Peyer's patch (tissue), 4 donors: ENCODE measurements at regions not wholly inside any gene's neighbourhood (a gene's known extent, or its start where the extent isn't known, plus 50 kb on each side); places are given as distances from the start of the nearest gene placed in this dataset.

ENCODE experiments used
- DNase-seq, 3 donors: peaks; one replicate each; pipeline ENCODE4 v3.0.0-alpha.2; 2017 to 2019
- H3K27ac ChIP-seq, 4 donors: fragments of 200-600 bp; sonication (generic); one replicate each; pipeline ENCODE4 v1.5.1; 2016 to 2019
- H3K27me3 ChIP-seq, 2 donors: fragments of 200-600 bp; sonication (generic); one replicate each; pipeline ENCODE4 v1.5.1; 2019
- H3K36me3 ChIP-seq, 3 donors: fragments of 200-600 bp; sonication (generic); one replicate each; pipeline ENCODE4 v1.5.1; 2016 to 2019
- H3K4me1 ChIP-seq, 4 donors: fragments of 200-600 bp; sonication (generic); one replicate each; pipeline ENCODE4 v1.5.1; 2016 to 2019
- H3K4me3 ChIP-seq, 4 donors: fragments of 200-600 bp; sonication (generic); 1 replicate in 3 of 4; 2 replicates in 1 of 4; pipeline ENCODE4 v1.5.1; 2016 to 2019; ENCODE audit warnings: mild to moderate bottlenecking in 1 of 4
- H3K9me3 ChIP-seq, 4 donors: fragments of 200-600 bp; sonication (generic); one replicate each; pipeline ENCODE4 v1.5.1; 2016 to 2019; ENCODE audit warnings: mild to moderate bottlenecking in 1 of 4
- POLR2A ChIP-seq, 2 donors: fragments of 450-650 bp; IDR thresholded peaks; one replicate each; pipeline ENCODE4 v1.5.1; 2017; ENCODE audit warnings: antibody characterized with exemption in 2 of 2, mild to moderate bottlenecking in 2 of 2, moderate library complexity in 2 of 2
- TF ChIP-seq, protein P1 (sequence below), 6 experiments: fragments of 450-650 bp in 4 of 6; fragments of 200-600 bp in 2 of 6; sonication (generic) in 1 of 6; IDR thresholded peaks; one replicate each; pipeline ENCODE4 v1.5.1; 2017 to 2019; ENCODE audit warnings: antibody characterized with exemption in 6 of 6, mild to moderate bottlenecking in 3 of 6, moderate library complexity in 1 of 6

DNA sequence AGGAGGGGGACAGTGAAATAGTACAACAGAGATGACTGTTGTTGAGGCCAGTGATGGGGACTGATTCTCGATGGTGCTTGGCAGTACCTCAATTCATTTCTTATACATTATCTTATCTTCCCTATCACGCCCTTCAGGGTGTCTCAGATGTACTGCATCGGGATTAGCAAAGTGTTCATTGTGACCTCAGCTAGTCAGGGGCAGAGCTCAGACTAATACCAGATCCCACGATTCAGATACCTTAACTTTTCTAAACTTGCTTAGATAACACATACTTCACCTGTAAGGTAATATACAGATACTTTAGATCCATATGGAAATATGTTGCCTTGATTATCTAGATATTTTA is 720.6 kb downstream of the EFNB2 start:
- no peak for DNase-seq
- Histone ChIP-seq H3K36me3 (no peaks in the 10 kb centered on the region), H3K4me1 (no peaks in the 10 kb centered on the region), H3K27me3 (no peaks in the 10 kb centered on the region), H3K9me3 (no peaks in the 10 kb centered on the region), H3K27ac (no peak overlapping the region), H3K4me3 (no peak overlapping the region)
- TF ChIP-seq POLR2A (IDR thresholded peaks at IDR 0.05), result no peak
- TF ChIP-seq, protein P1, sequence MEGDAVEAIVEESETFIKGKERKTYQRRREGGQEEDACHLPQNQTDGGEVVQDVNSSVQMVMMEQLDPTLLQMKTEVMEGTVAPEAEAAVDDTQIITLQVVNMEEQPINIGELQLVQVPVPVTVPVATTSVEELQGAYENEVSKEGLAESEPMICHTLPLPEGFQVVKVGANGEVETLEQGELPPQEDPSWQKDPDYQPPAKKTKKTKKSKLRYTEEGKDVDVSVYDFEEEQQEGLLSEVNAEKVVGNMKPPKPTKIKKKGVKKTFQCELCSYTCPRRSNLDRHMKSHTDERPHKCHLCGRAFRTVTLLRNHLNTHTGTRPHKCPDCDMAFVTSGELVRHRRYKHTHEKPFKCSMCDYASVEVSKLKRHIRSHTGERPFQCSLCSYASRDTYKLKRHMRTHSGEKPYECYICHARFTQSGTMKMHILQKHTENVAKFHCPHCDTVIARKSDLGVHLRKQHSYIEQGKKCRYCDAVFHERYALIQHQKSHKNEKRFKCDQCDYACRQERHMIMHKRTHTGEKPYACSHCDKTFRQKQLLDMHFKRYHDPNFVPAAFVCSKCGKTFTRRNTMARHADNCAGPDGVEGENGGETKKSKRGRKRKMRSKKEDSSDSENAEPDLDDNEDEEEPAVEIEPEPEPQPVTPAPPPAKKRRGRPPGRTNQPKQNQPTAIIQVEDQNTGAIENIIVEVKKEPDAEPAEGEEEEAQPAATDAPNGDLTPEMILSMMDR (IDR thresholded peaks at IDR 0.05), result no peak

DNA sequence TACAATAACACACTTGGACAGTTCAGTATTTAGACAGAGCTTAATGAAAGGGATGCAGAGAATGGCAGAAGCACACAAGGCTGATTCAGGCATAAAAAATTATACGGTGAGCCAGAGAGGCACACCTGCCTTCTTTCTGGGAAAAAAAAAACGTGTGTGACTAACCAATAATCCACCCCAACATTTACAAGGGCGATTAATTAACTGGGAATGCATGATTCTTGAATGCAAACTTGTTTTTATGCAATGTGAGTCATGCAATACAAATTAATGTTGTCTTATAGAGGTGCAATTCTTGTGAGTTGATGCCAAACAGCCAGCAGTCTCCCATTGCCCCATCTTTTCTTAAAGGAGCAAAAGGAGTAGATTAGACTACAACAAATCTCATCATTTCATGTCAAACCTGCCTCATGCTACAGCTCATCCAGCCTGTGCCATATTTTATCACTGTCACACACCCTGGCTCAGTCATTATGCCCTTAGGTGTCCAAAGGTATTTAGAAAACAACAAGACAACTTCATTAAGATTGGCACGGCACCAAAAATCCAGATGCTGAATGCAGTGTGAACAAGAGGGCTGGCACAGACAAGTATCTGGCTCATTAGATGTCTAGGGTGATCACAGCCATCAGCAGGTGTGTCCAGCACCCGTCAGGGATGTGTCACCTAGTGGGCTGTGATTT is 721.1 kb downstream of the EFNB2 start:
- no peak overlapping the region for H3K27ac ChIP-seq
- H3K4me1 ChIP-seq, result no peaks in the 10 kb centered on the region
- TF ChIP-seq, protein P1 (IDR thresholded peaks at IDR 0.05), result no peak
- TF ChIP-seq POLR2A (IDR thresholded peaks at IDR 0.05), result no peak
- no peak overlapping the region for H3K4me3 ChIP-seq
- H3K27me3 ChIP-seq, result no peaks in the 10 kb centered on the region
- H3K36me3 ChIP-seq, result no peaks in the 10 kb centered on the region
- H3K9me3 ChIP-seq, result no peaks in the 10 kb centered on the region
- no peak for DNase-seq

DNA sequence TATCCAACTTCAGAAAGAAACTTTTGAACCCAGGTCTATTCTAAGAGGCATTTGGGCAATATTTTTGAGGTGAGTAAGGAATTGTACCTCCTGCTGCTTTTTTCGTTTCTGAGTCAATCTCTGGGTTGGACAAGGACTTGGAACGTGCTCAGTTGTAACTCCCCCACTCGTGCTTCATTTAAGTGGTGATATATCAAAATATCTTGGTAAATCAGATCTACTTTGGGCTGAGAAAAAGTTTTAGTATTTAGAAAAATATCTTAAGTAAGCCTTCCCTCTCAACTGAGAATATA is 728.9 kb downstream of the EFNB2 start:
- TF ChIP-seq POLR2A (IDR thresholded peaks at IDR 0.05), result no peak
- H3K4me1 ChIP-seq, result no peaks in the 10 kb centered on the region
- no peak overlapping the region for H3K27ac ChIP-seq
- no peak for DNase-seq
- no peaks in the 10 kb centered on the region for H3K36me3 ChIP-seq
- H3K9me3 ChIP-seq, result no peaks in the 10 kb centered on the region
- no peak overlapping the region for H3K4me3 ChIP-seq
- H3K27me3 ChIP-seq, result no peaks in the 10 kb centered on the region

DNA sequence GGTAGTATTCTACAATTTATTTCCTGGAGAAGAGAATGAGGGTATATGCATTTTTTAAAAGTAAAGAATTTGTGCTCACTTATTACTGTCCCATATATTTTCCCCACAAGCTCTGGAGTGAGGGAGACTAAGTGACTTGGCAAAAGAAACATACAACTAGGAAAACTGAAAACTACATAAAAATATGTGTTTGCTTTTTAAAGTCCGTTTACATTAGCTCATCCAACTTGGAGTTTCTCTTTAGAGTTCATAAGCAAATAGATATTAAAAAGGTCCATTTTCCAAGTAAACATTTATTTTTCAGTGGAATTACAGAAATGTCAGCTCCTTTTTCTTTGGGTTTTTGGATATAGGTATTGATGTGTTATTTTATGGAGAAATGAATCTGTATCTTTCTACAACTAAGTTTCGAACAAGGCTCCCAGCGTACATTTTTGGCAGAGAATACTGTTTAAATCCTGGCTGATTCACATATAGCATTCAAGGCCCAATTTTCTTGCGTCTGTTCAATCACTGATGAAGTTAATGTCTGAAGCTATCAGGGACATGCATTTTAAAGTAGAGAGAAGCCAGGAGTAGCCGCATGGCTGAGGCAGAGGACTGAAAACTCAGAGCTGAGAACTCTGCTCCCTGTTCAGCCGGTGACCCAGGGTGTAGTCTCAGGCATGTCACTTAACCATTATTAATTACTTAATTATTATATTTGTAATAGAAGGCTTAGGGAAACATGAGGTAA is 729.4 kb downstream of the EFNB2 start:
- Histone ChIP-seq H3K9me3 (no peaks in the 10 kb centered on the region), H3K27ac (no peak overlapping the region), H3K4me3 (no peak overlapping the region), H3K27me3 (no peaks in the 10 kb centered on the region), H3K4me1 (no peaks in the 10 kb centered on the region), H3K36me3 (no peaks in the 10 kb centered on the region)
- DNase-seq, result no peak
- no peak for TF ChIP-seq POLR2A (IDR thresholded peaks at IDR 0.05)
- TF ChIP-seq, protein P1 (IDR thresholded peaks at IDR 0.05), result no peak

DNA sequence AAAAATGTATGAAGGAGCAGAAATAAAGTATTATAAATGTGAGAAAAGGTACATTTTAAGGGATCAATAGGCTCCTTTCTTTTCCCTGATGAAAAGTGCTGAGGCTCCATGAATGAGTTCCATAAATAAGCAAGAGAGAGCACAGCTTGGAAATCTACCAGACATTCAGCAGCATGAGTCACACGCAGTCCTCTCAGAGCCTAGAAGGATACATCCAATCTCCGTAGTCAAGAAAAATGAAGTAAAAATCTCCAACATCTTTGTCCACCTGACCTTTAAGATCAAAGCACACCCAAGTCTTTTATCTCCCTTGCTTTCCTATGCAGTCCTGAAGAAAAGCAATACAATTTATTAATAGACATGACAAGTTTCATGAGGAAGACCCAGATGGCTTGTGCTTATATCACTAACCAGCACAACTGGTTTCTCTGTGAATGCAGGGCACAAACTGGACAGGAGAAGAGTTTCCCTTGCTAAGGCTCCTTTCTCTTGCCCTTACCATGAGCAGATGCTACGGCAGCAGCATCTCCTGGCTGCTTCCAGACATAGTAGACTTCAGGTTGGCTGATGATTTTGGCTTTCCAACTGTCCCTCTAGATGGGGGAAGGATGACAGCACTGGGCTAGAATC is 730.8 kb downstream of the EFNB2 start:
- H3K36me3 ChIP-seq, result no peaks in the 10 kb centered on the region
- H3K27ac ChIP-seq, result no peak overlapping the region
- no peaks in the 10 kb centered on the region for H3K27me3 ChIP-seq
- no peak for DNase-seq
- H3K9me3 ChIP-seq, result no peaks in the 10 kb centered on the region
- no peaks in the 10 kb centered on the region for H3K4me1 ChIP-seq
- TF ChIP-seq, protein P1 (IDR thresholded peaks at IDR 0.05), result no peak
- TF ChIP-seq POLR2A (IDR thresholded peaks at IDR 0.05), result no peak
- H3K4me3 ChIP-seq, result no peak overlapping the region

DNA sequence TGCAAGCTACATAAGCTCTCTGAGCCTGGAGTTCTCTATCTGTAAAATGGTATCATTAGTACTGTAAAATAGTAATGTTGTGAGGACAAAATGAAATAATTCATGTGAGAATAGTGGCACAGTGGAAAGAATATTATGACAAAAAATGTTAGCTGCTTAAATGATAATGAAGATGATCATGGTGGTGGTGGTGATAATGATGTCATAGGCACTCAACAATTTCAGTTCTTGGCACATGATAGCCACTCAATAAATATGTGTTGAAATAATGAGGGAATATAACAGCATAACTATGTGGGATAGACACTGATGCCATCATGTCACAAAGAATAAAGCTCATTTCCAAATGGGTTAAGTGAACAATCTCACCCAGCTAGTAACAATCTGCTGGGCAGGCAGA is 736.3 kb downstream of the EFNB2 start:
- no peaks in the 10 kb centered on the region for H3K9me3 ChIP-seq
- no peak overlapping the region for H3K4me3 ChIP-seq
- H3K36me3 ChIP-seq, result no peaks in the 10 kb centered on the region
- no peak overlapping the region for H3K27ac ChIP-seq
- no peaks in the 10 kb centered on the region for H3K27me3 ChIP-seq
- TF ChIP-seq POLR2A (IDR thresholded peaks at IDR 0.05), result no peak
- TF ChIP-seq, protein P1 (IDR thresholded peaks at IDR 0.05), result no peak
- no peak for DNase-seq
- H3K4me1 ChIP-seq, result no peaks in the 10 kb centered on the region
